Coronary artery (tissue), 2 donors: ENCODE measurements at regions not wholly inside any gene's neighbourhood (a gene's known extent, or its start where the extent isn't known, plus 50 kb on each side); places are given as distances from the start of the nearest gene placed in this dataset.

Experiments used
- DNase-seq: peaks from one replicate; pipeline ENCODE4 v3.0.0-alpha.2; 2017; ENCODE audit warnings: low spot score
- H3K27ac ChIP-seq, 2 donors: fragments of 200-600 bp; sonication (generic); one replicate each; pipeline ENCODE4 v1.5.1; 2016 to 2019
- H3K4me3 ChIP-seq: fragments of 200-600 bp; sonication (generic); 2 replicates; pipeline ENCODE4 v1.5.1; 2016; ENCODE audit warnings: mild to moderate bottlenecking, moderate library complexity
- CTCF ChIP-seq: fragments of 200-600 bp; sonication (generic); IDR thresholded peaks from one replicate; pipeline ENCODE4 v1.5.1; 2019; ENCODE audit warnings: antibody characterized with exemption

GRCh38 chr5:91224456-91224855 lies 158.7 kb downstream of the ARRDC3 start:
- H3K27ac ChIP-seq = no peak overlapping the region
- no peak overlapping the region for H3K4me3 ChIP-seq
- no peak for DNase-seq
- no peak for TF ChIP-seq CTCF

GRCh38 chr5:91223886-91224285 lies 159.2 kb downstream of the ARRDC3 start:
- no peak for DNase-seq
- Histone ChIP-seq H3K4me3 (no peak overlapping the region), H3K27ac (no peak overlapping the region)
- TF ChIP-seq CTCF = no peak

- TF ChIP-seq CTCF = no peak
- no peak overlapping the region for H3K4me3 ChIP-seq
- H3K27ac ChIP-seq = no peak overlapping the region
- DNase-seq = no peak
These were observed 160.6 kb downstream of the ARRDC3 start for GRCh38 chr5:91222482-91222881.

GRCh38 chr5:91221917-91222316 lies 161.2 kb downstream of the ARRDC3 start:
- H3K27ac ChIP-seq = no peak overlapping the region
- no peak overlapping the region for H3K4me3 ChIP-seq
- no peak for TF ChIP-seq CTCF
- DNase-seq = no peak

- no peak overlapping the region for H3K27ac ChIP-seq
- DNase-seq = no peak
- TF ChIP-seq CTCF = no peak
- H3K4me3 ChIP-seq = no peak overlapping the region
These were observed 163.2 kb downstream of the ARRDC3 start for GRCh38 chr5:91219803-91220371.

- H3K27ac ChIP-seq = peak overlapping the region in 1 of 2 donors; percentile 19
- H3K4me3 ChIP-seq = no peak overlapping the region
- no peak for TF ChIP-seq CTCF
- DNase-seq = no peak
These were observed 163.9 kb downstream of the ARRDC3 start for GRCh38 chr5:91219091-91219802.

GRCh38 chr5:91217859-91218258 lies 165.3 kb downstream of the ARRDC3 start:
- no peak overlapping the region for H3K4me3 ChIP-seq
- no peak overlapping the region for H3K27ac ChIP-seq
- no peak for DNase-seq
- TF ChIP-seq CTCF = no peak
